ENCODE measurements at regions not wholly inside any gene's neighbourhood (a gene's known extent, or its start where the extent isn't known, plus 50 kb on each side); places are given as distances from the start of the nearest gene placed in this dataset.

DNA sequence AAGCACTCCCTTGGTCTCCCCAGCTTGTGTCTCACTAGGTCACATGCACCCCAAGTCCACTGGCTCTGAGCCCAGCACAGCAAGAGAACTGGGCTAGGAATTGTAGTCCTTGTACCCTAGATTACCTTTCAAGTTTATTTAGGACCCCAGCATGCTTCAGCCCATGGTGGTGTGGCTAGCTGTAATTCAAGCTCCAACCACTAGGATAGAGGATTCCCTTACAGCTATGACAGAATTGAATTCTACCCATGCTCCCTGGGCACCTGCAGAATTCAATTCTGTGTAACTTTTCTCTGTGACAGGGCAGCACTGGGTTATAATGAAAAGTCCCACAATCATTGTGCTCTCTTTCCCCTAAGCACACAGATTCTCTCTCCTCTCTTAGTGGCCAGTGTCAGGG is 253.8 kb upstream of the DMD start:
- POLR2A ChIA-PET, result no interaction called here
- no peaks in the 10 kb centered on the region for H3K36me3 ChIP-seq (ENCODE audit: control insufficient read depth in 2 of 3, insufficient read depth in 3 of 3, low read length in 3 of 3)
- Mint-ChIP-seq H3K4me1 (no peaks in the 10 kb centered on the region), H3K4me3 (no peak overlapping the region), H3K9me3 (peaks cover 0 to 5% (median 0%) of the 10 kb centered on the region in 11 donors), H3K27me3 (no peaks in the 10 kb centered on the region), H3K36me3 (no peaks in the 10 kb centered on the region), H3K27ac (no peak overlapping the region)
- DNase-seq, result no peak
- intact Hi-C loops (cut with micrococcal nuclease), result no loop called here
- H3K9me3 ChIP-seq (ENCODE audit: control insufficient read depth in 2 of 3, low read length in 3 of 3), result no peaks in the 10 kb centered on the region
- H3K27me3 ChIP-seq (ENCODE audit: control insufficient read depth in 2 of 2, insufficient read depth in 2 of 2, low read length in 2 of 2), result no peaks in the 10 kb centered on the region
- no peaks in the 10 kb centered on the region for H3K4me1 ChIP-seq (ENCODE audit: control insufficient read depth in 2 of 2, insufficient read depth in 2 of 2, low read length in 2 of 2)
- no peak for ATAC-seq
- H3K4me3 ChIP-seq (ENCODE audit: low read length), result no peak overlapping the region
- H3K27ac ChIP-seq (ENCODE audit: low read depth, low read length), result no peak overlapping the region
- CTCF ChIA-PET, result no interaction called here

DNA sequence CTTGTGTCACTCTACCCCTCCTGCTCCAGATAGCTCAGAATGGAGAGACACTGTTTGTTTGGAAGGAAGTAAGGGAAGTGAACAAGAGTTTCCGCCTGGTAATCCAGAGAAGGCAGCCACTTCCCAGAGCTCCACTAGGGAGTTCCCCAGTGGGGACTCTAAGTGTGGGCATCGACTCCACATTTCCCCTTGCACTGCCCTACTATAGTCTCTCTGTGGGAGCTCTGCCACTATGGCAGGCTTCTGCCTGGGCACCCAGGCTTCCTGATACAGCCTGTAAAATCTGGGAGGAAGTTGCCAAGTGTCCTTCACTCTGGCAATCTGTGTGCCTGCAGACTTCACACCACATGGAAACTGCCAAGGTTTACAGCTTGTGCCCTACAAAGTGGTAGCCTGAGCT is 245.8 kb upstream of the DMD start:
- Histone ChIP-seq H3K9me3 (ENCODE audit: control insufficient read depth in 2 of 3, low read length in 3 of 3) (no peaks in the 10 kb centered on the region), H3K4me3 (ENCODE audit: low read length) (no peak overlapping the region), H3K36me3 (ENCODE audit: control insufficient read depth in 2 of 3, insufficient read depth in 3 of 3, low read length in 3 of 3) (no peaks in the 10 kb centered on the region), H3K27me3 (ENCODE audit: control insufficient read depth in 2 of 2, insufficient read depth in 2 of 2, low read length in 2 of 2) (no peaks in the 10 kb centered on the region), H3K27ac (ENCODE audit: low read depth, low read length) (no peak overlapping the region), H3K4me1 (ENCODE audit: control insufficient read depth in 2 of 2, insufficient read depth in 2 of 2, low read length in 2 of 2) (no peaks in the 10 kb centered on the region)
- intact Hi-C loops (cut with micrococcal nuclease), result no loop called here
- ChIA-PET POLR2A (no interaction called here), CTCF (no interaction called here)
- Mint-ChIP-seq H3K4me3 (no peak overlapping the region), H3K36me3 (no peaks in the 10 kb centered on the region), H3K9me3 (peaks cover 0 to 11% (median 0%) of the 10 kb centered on the region in 11 donors), H3K27me3 (no peaks in the 10 kb centered on the region), H3K4me1 (no peaks in the 10 kb centered on the region), H3K27ac (no peak overlapping the region)
- no peak for DNase-seq
- ATAC-seq, result no peak

DNA sequence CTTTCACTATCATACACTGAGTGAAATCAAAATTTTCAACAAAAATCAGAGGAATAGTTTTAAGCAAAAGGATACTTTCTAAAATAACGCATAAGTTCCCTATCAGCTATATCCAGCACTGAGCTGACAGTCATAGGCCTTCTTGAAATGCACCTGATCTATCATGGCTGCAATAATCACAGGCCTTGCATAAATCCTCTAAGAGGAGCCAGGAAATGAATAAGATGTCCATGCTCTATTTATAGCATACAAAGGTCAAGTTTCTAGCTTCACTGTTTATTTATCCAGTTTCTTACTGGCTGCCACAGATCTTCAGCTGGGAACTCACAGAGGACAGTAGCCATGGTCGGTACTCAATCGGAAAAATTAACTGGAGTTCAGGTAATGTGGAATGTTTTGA is 235.9 kb upstream of the DMD start:
- Mint-ChIP-seq H3K27me3 (no peaks in the 10 kb centered on the region), H3K4me1 (no peaks in the 10 kb centered on the region), H3K4me3 (no peak overlapping the region), H3K36me3 (no peaks in the 10 kb centered on the region), H3K27ac (no peak overlapping the region), H3K9me3 (peaks cover 0 to 7% (median 0%) of the 10 kb centered on the region in 11 donors)
- DNase-seq, result no peak
- POLR2A ChIA-PET, result no interaction called here
- Histone ChIP-seq H3K4me3 (ENCODE audit: low read length) (no peak overlapping the region), H3K4me1 (ENCODE audit: control insufficient read depth in 2 of 2, insufficient read depth in 2 of 2, low read length in 2 of 2) (no peaks in the 10 kb centered on the region), H3K9me3 (ENCODE audit: control insufficient read depth in 2 of 3, low read length in 3 of 3) (no peaks in the 10 kb centered on the region), H3K27me3 (ENCODE audit: control insufficient read depth in 2 of 2, insufficient read depth in 2 of 2, low read length in 2 of 2) (no peaks in the 10 kb centered on the region), H3K27ac (ENCODE audit: low read depth, low read length) (no peak overlapping the region), H3K36me3 (ENCODE audit: control insufficient read depth in 2 of 3, insufficient read depth in 3 of 3, low read length in 3 of 3) (no peaks in the 10 kb centered on the region)
- CTCF ChIA-PET, result no interaction called here
- no peak for ATAC-seq
- intact Hi-C loops (cut with micrococcal nuclease), result no loop called here

- no peak overlapping the region for H3K4me3 ChIP-seq (ENCODE audit: low read length)
These were observed 223.1 kb upstream of the DMD start for GRCh38 chrX:33434256-33435092.

DNA sequence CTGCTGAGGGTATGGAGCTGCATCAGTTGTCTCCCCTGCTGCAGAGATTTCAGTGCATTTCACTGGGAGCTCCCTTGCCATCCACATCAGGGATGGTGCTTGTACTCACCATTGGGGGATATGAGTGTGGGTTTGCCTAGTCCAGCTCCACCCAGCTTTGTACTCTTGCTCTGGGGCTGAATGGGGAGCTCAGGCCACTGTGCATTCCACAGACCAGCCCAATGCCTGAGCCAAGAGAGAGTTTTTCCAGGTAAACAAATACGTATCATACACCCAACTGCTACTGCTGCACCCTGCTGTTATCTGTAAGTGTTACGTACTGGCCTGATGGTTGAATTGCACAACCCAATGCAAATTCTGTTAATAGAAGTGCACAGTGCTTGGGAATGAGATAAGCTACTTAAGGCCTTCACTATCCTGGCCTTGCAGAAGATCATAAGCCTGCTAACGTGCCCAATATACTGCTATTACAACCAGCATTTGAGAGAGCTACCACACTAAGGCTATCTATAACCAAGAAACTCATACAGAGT is 205.0 kb upstream of the DMD start:
- Histone ChIP-seq H3K27me3 (ENCODE audit: control insufficient read depth in 2 of 2, insufficient read depth in 2 of 2, low read length in 2 of 2) (no peaks in the 10 kb centered on the region), H3K4me3 (ENCODE audit: low read length) (no peak overlapping the region), H3K36me3 (ENCODE audit: control insufficient read depth in 2 of 3, insufficient read depth in 3 of 3, low read length in 3 of 3) (no peaks in the 10 kb centered on the region), H3K27ac (ENCODE audit: low read depth, low read length) (no peak overlapping the region), H3K4me1 (ENCODE audit: control insufficient read depth in 2 of 2, insufficient read depth in 2 of 2, low read length in 2 of 2) (no peaks in the 10 kb centered on the region), H3K9me3 (ENCODE audit: control insufficient read depth in 2 of 3, low read length in 3 of 3) (no peaks in the 10 kb centered on the region)
- H3K4me1 Mint-ChIP-seq, result no peaks in the 10 kb centered on the region
- no peaks in the 10 kb centered on the region for H3K36me3 Mint-ChIP-seq
- H3K4me3 Mint-ChIP-seq, result no peak overlapping the region
- POLR2A ChIA-PET, result no interaction called here
- intact Hi-C loops (cut with micrococcal nuclease), result no loop called here
- CTCF ChIA-PET, result no interaction called here
- H3K27ac Mint-ChIP-seq, result no peak overlapping the region
- peaks cover 0 to 6% (median 3%) of the 10 kb centered on the region in 11 donors for H3K9me3 Mint-ChIP-seq
- H3K27me3 Mint-ChIP-seq, result no peaks in the 10 kb centered on the region
- no peak for ATAC-seq
- DNase-seq, result no peak

More at GRCh38 chrX:33434256-33435092, 223.1 kb upstream of the DMD start:
- no peaks in the 10 kb centered on the region for H3K9me3 ChIP-seq (ENCODE audit: control insufficient read depth in 2 of 3, low read length in 3 of 3)
- intact Hi-C loops (cut with micrococcal nuclease), result no loop called here
- Mint-ChIP-seq H3K9me3 (peaks cover 0 to 4% (median 0%) of the 10 kb centered on the region in 11 donors), H3K4me1 (no peaks in the 10 kb centered on the region), H3K36me3 (no peaks in the 10 kb centered on the region), H3K27ac (no peak overlapping the region), H3K4me3 (no peak overlapping the region), H3K27me3 (no peaks in the 10 kb centered on the region)
- ChIA-PET POLR2A (interaction anchor here (0.7 kb wide), 1 partner anchor 573 kb away, joined by 4 read pairs; no protein-coding TSS in a partner anchor), CTCF (no interaction called here)
- no peak for ATAC-seq
- no peaks in the 10 kb centered on the region for H3K27me3 ChIP-seq (ENCODE audit: control insufficient read depth in 2 of 2, insufficient read depth in 2 of 2, low read length in 2 of 2)
- no peaks in the 10 kb centered on the region for H3K36me3 ChIP-seq (ENCODE audit: control insufficient read depth in 2 of 3, insufficient read depth in 3 of 3, low read length in 3 of 3)
- no peaks in the 10 kb centered on the region for H3K4me1 ChIP-seq (ENCODE audit: control insufficient read depth in 2 of 2, insufficient read depth in 2 of 2, low read length in 2 of 2)
- no peak overlapping the region for H3K27ac ChIP-seq (ENCODE audit: low read depth, low read length)
- DNase-seq, result peak in 7 of 9 donors; percentile 1 to 29 (median 21)

DNA sequence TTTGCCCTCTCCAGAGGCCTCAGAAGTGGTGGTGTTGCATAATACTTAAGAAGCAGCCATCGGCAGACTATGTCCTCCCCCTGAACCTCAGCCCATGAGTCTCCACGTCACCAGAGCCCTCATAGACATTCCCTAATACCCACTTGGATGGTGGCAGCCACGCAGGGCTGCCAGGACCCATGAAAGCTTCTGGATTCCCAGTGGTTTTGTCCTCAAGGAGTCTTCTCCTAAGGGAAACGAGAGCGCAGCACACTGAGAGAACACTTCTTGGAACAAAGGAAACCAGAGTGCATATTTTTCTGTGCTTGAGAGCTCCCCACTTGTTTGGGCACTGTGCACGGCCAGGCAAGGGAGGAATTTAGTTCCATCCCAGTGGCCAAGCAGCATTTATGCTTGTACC is 204.1 kb upstream of the DMD start:
- Histone ChIP-seq H3K4me3 (ENCODE audit: low read length) (no peak overlapping the region), H3K27ac (ENCODE audit: low read depth, low read length) (no peak overlapping the region), H3K4me1 (ENCODE audit: control insufficient read depth in 2 of 2, insufficient read depth in 2 of 2, low read length in 2 of 2) (no peaks in the 10 kb centered on the region), H3K9me3 (ENCODE audit: control insufficient read depth in 2 of 3, low read length in 3 of 3) (no peaks in the 10 kb centered on the region), H3K36me3 (ENCODE audit: control insufficient read depth in 2 of 3, insufficient read depth in 3 of 3, low read length in 3 of 3) (no peaks in the 10 kb centered on the region), H3K27me3 (ENCODE audit: control insufficient read depth in 2 of 2, insufficient read depth in 2 of 2, low read length in 2 of 2) (no peaks in the 10 kb centered on the region)
- ChIA-PET POLR2A (no interaction called here), CTCF (no interaction called here)
- Mint-ChIP-seq H3K36me3 (no peaks in the 10 kb centered on the region), H3K27me3 (no peaks in the 10 kb centered on the region), H3K27ac (no peak overlapping the region), H3K9me3 (peaks cover 0 to 6% (median 3%) of the 10 kb centered on the region in 11 donors), H3K4me1 (no peaks in the 10 kb centered on the region), H3K4me3 (no peak overlapping the region)
- ATAC-seq, result no peak
- DNase-seq, result no peak
- intact Hi-C loops (cut with micrococcal nuclease), result no loop called here

DNA sequence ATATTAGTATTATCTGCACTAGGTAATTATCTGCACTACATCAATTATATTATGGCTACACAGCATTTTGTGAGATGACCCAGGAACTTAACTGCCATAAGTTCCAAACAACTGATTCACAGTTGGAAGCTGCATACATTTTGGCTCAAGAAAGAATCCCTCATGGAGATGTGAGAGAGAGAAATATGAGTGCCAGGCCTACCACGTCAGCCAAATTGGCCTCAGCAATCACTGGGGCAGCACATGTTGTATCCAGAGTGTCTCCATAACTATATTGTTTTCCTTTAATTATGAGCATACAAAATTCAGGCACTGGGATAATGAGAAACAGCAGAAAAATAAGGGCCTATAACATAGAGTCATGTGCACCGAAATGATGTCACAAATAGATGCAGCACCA is 174.2 kb upstream of the DMD start:
- H3K4me3 Mint-ChIP-seq, result no peak overlapping the region
- CTCF ChIA-PET, result no interaction called here
- ATAC-seq (no peak), DNase-seq (no peak)
- Histone ChIP-seq H3K9me3 (ENCODE audit: control insufficient read depth in 2 of 3, low read length in 3 of 3) (no peaks in the 10 kb centered on the region), H3K36me3 (ENCODE audit: control insufficient read depth in 2 of 3, insufficient read depth in 3 of 3, low read length in 3 of 3) (no peaks in the 10 kb centered on the region), H3K27me3 (ENCODE audit: control insufficient read depth in 2 of 2, insufficient read depth in 2 of 2, low read length in 2 of 2) (no peaks in the 10 kb centered on the region), H3K27ac (ENCODE audit: low read depth, low read length) (no peak overlapping the region), H3K4me1 (ENCODE audit: control insufficient read depth in 2 of 2, insufficient read depth in 2 of 2, low read length in 2 of 2) (no peaks in the 10 kb centered on the region), H3K4me3 (ENCODE audit: low read length) (no peak overlapping the region)
- no peaks in the 10 kb centered on the region for H3K36me3 Mint-ChIP-seq
- H3K9me3 Mint-ChIP-seq, result peaks cover 0 to 13% (median 0%) of the 10 kb centered on the region in 11 donors
- POLR2A ChIA-PET, result no interaction called here
- H3K27ac Mint-ChIP-seq, result no peak overlapping the region
- H3K27me3 Mint-ChIP-seq, result no peaks in the 10 kb centered on the region
- intact Hi-C loops (cut with micrococcal nuclease), result no loop called here
- no peaks in the 10 kb centered on the region for H3K4me1 Mint-ChIP-seq
